Activated naive CD4-positive, alpha-beta T cell treated with Interleukin-2 at 50 U/mL for 16 hours (primary cell): ENCODE measurements at regions not wholly inside any gene's neighbourhood (a gene's known extent, or its start where the extent isn't known, plus 50 kb on each side); places are given as distances from the start of the nearest gene placed in this dataset.

Experiments
- DNase-seq: peaks from one replicate; pipeline ENCODE4 v3.0.0-alpha.2; 2020

GRCh38 chr20:62545901-62546525 is 70.2 kb upstream of the GATA5 start:
- no peak for DNase-seq

GRCh38 chr20:62546606-62547005 is 70.8 kb upstream of the GATA5 start:
- DNase-seq = no peak

DNA sequence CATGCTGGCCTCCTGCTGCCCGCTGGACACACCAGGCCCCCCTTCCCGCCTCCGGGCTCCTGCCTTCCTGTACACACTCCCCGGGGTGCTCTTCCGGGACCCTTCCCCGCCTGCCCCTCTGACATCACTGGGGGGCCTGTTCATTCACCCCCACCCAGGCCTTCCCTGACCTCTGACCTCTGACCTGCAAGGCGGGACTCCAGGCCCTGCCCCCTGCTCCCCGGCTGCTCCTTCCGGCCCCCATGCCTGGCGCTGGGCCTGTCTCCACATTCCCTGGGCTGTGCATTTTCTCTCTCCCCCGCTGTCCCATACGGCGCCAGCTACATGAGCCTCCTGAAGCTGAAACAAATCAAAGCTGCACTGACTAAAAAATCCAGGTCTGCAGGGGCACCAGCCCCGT is 71.6 kb upstream of the GATA5 start:
- no peak for DNase-seq

- no peak for DNase-seq
These were observed 72.7 kb upstream of the GATA5 start for GRCh38 chr20:62548471-62548870.

GRCh38 chr20:62549029-62549428 is 73.2 kb upstream of the GATA5 start:
- DNase-seq = no peak

- DNase-seq = no peak
These were observed 73.8 kb upstream of the GATA5 start for GRCh38 chr20:62549499-62550086.

- no peak for DNase-seq
These were observed 74.4 kb upstream of the GATA5 start for GRCh38 chr20:62550087-62550632.

- DNase-seq = no peak
These were observed 75.9 kb upstream of the GATA5 start for GRCh38 chr20:62551407-62552323.

- no peak for DNase-seq
These were observed 76.8 kb upstream of the GATA5 start for GRCh38 chr20:62552613-62553012.

- no peak for DNase-seq
These were observed 77.5 kb upstream of the GATA5 start for GRCh38 chr20:62553136-62553837.

- no peak for DNase-seq
These were observed 78.0 kb upstream of the GATA5 start for GRCh38 chr20:62553838-62554161.

DNA sequence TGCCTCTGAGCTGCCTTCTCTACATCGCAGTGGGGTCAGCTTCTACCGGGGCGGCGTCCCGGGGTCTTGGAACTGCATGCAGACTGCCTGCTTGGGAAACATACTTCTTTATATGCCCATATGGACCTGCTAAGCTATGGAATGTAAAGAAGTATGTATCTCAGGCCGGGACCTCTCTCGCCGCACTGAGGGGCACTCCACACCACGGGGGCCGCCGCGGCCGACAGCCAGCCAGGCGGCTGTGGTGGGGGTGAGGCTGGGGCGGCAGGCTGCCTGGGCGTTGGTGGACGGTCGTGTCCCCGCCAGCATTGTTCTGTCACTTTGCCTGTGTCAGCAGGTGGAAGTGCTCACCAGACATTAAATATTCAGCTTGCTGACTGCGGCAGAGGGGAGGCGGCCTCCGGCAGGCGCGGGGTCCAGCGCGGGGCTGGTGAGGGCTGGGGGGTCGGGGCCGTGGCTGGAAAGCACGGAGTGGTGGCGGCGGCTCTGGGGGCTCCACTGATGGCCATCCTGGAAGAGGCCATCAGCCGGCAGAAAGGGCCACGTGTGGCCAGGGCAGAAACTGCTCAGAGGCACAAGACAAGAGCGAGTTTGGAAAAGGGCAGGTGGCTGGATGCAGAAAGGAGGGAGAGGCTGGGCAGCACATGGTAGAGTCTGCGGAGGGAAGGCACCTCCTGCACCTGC is 78.6 kb upstream of the GATA5 start:
- DNase-seq = no peak

DNA sequence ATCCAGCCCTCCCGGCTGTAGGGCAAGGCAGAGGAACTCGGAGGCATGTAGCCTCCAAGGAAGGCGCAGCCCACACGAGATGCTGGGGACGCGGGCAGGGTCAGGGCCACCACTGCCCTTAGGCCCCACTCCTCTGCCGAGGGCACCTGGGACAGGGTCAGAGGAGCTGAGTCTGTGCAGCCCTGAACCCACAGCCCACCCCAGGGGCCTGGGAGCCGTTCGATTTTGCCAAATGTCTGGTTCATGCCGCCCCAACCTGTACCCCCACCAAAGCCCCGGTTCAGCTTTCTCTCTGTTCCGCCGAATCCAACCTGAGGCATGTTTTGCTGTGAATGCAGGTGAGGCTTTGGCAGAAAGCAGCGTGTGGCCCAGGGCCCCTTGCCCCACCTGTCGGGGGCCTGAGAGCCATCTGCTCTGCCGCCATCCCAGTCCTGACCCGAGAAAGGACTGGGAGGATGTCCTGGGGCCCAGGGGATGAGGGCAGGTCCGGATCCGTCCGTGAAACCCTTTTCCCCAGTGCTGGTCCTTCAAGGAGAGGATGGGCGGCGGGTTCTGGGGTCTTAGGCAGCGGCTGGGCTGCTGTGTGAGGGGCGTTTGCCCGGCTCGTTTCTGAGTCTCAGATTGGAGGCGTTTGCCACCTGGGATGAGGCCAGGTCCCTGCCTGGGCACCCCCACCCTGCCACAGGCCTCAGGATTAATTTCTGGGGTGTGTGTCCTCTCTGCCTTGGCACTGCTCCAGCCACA is 79.3 kb upstream of the GATA5 start:
- DNase-seq = no peak

DNA sequence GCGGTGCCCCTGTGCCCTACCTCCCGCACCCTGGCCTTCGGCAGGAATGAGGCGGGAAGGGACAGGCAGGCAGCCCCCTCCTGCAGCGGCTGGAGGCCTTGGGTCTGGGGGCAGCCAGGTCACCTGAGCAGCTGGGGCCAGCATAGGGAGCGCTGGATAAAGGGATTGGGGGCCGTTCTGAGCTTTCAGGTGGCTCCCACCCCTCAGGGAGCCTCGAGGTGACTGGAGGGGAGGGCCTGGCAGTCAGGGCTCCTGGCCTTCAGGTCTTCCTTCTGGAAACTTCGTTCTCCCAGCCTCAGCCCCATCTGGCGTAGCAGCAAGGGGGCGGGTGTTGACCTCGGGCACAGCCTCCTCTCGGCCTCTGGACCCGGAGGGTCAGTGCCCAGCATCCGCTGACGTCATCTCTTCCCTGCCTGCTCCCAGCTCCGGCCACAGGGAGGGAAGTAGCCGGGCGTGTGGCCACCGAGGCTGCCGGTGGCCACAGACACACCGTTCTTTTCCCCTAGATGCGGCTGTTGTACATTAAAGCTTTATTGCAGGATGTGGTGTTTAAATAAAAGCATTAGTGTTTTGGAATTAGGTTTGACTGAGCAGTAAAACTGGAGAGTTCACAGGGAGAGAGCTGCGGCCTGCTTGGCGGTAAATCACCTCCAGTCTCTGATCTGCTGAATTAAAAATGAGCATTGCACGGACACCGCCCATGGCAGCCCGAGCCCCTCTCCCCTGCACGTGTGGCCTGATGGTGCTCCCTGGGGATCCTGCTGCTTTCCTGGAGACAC is 80.0 kb upstream of the GATA5 start:
- no peak for DNase-seq

- DNase-seq = no peak
These were observed 81.7 kb upstream of the GATA5 start for GRCh38 chr20:62557462-62557861.

GRCh38 chr20:62557999-62558408 is 82.2 kb upstream of the GATA5 start:
- no peak for DNase-seq

DNA sequence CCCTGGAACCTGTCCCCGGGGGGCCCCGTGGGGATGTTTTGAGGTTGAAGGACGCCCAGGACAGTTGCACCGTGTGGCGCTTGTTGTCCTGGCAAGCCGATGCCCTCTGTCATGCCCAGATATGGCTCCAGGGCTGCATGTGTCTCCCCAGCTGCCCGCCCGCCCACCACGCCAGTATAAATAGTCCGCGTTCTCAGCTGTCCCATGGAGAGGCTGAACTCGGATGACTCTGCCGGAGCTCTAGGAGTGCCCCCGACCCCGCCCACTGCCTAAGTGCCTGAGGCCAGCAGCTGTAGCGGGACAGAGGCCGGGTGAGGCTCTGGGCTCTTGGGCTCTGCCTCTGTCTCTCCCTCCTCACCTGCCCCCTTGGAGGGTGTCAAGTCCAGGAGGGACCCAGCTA is 83.0 kb upstream of the GATA5 start:
- no peak for DNase-seq

DNA sequence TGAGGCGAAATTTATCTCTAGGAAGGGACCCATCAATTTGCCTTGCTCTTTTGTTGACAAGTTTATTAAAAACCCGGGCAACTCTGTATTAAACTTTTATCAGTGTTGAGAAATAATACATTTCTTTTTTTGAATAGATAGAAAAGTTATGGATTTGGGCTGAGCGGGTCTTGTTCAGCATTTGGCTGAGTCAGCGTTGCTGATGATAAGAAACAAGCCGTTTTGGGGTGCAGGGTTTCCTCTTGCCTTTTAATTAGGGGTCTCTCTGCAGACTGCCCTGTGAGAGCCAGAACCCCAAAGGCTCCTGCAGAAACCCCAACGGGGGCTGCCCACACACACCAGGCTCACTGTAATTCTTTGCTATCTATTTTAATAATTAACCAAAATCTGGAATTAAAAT is 82.1 kb upstream of the SLCO4A1 start:
- DNase-seq = no peak

GRCh38 chr20:62561182-62561581 is 81.1 kb upstream of the SLCO4A1 start:
- no peak for DNase-seq

- no peak for DNase-seq
These were observed 80.4 kb upstream of the SLCO4A1 start for GRCh38 chr20:62561948-62562347.

DNA sequence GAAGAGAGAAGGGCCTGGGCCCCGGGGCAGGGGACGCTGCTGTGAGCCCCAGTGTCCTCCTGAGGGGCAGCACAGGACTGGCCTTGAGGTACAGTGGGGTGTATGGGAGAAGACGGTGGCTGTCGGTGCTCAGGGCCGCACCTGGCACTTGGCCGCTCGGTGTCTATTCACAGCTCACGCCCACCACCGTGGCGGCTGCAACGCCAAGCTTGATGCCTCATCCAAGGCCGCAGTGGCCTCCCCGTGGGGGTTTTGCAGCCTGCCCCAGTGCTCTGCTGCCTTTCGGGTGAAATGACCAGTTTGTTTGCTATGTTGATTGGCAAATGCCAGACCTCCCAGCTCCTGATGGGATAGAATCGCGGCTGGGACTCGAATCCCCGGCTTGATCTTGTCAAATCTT is 79.5 kb upstream of the SLCO4A1 start:
- no peak for DNase-seq
